HEK293T (cell line): ENCODE measurements at regions not wholly inside any gene's neighbourhood (a gene's known extent, or its start where the extent isn't known, plus 50 kb on each side); places are given as distances from the start of the nearest gene placed in this dataset.

Experiments
- NFRKB ChIP-seq: fragments of 450-650 bp; IDR thresholded peaks from 2 replicates; pipeline ENCODE4 v1.6.1; 2016; ENCODE audit warnings: mild to moderate bottlenecking, moderate library complexity
- SP1 ChIP-seq: fragments of 450-650 bp; IDR thresholded peaks from 2 replicates; pipeline ENCODE4 v1.6.1; 2017

DNA sequence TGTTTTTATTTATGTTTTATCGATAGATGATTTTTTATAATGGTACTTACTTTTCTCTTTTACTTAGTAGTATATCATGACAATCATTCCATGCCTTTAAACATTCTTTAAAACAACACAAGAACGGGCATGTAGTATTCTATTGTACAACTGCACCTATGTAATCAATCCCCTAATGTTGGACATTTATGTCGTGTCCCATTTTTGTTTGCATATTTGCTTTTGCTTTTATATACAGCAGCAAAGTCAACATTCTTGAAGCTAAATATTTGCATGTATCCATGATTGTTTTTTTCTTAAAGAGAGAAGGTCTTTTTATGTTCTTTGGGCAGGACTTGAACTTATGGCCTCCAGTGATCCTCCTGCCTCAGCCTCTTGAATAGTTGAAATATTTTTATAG, 527.0 kb upstream of the CLINT1 start:
- no peak for TF ChIP-seq SP1
- no peak for TF ChIP-seq NFRKB
